HEK293 (cell line): ENCODE measurements at regions not wholly inside any gene's neighbourhood (a gene's known extent, or its start where the extent isn't known, plus 50 kb on each side); places are given as distances from the start of the nearest gene placed in this dataset.

Experiments
- CTCF ChIA-PET: fragments of 350-600 bp; formaldehyde crosslinking; extraction: SDS; loops from one replicate; lab custom pipeline; 2021; ENCODE audit warnings: antibody characterized with exemption; lab: Yijun Ruan, JAX
- POLR2A ChIA-PET: fragments of 300-600 bp; formaldehyde crosslinking; extraction: SDS; loops from one replicate; lab custom pipeline; 2020; ENCODE audit warnings: antibody characterized with exemption, inconsistent platforms; lab: Yijun Ruan, JAX
- H3K27ac ChIP-seq: fragments of 200-500 bp; sonication (Bioruptor generic); 2 replicates; pipeline ENCODE4 v1.5.1; 2014; ENCODE audit warnings: low read depth, low read length, control low read depth, inconsistent platforms; ENCODE audit errors: extremely low read depth
- H3K36me3 ChIP-seq, 2 experiments: fragments of 200-500 bp in 1 of 2; sonication (Bioruptor generic) in 1 of 2; 1 replicate in 1 of 2; 2 replicates in 1 of 2; pipeline ENCODE4 v1.5.1; 2014 to 2017; ENCODE audit warnings: inconsistent platforms in 2 of 2, low read length in 2 of 2; ENCODE audit not compliant: control insufficient read depth in 2 of 2, insufficient read depth in 1 of 2
- H3K4me1 ChIP-seq: fragments of 200-500 bp; sonication (Bioruptor generic); 2 replicates; pipeline ENCODE4 v1.5.1; 2014; ENCODE audit warnings: mild to moderate bottlenecking, low read length, inconsistent platforms; ENCODE audit not compliant: control insufficient read depth, insufficient read depth
- H3K4me3 ChIP-seq: 2 replicates; pipeline ENCODE4 v1.5.1; 2011; ENCODE audit warnings: low read depth, mild to moderate bottlenecking, control low read depth, low read length, moderate library complexity
- H3K9me3 ChIP-seq: fragments of 200-500 bp; sonication (Bioruptor generic); 2 replicates; pipeline ENCODE4 v1.5.1; 2014; ENCODE audit warnings: low read depth, low read length, inconsistent platforms; ENCODE audit not compliant: control insufficient read depth, insufficient read depth
- ATF2 ChIP-seq: fragments of 450-650 bp; formaldehyde crosslinking; IDR thresholded peaks from 2 replicates; pipeline ENCODE4 v1.5.1; 2016; ENCODE audit warnings: missing biosample characterization, missing genetic modification characterization, low read depth
- MYNN ChIP-seq: fragments of 450-650 bp; formaldehyde crosslinking; IDR thresholded peaks from 2 replicates; pipeline ENCODE4 v1.5.1; 2016; ENCODE audit warnings: missing biosample characterization, missing genetic modification characterization, borderline replicate concordance
- SALL2 ChIP-seq: fragments of 450-650 bp; formaldehyde crosslinking; IDR thresholded peaks from 2 replicates; pipeline ENCODE4 v1.5.0; 2017; ENCODE audit warnings: missing biosample characterization, mild to moderate bottlenecking, missing genetic modification characterization, borderline replicate concordance
- SCRT1 ChIP-seq: fragments of 450-650 bp; formaldehyde crosslinking; IDR thresholded peaks from 2 replicates; pipeline ENCODE4 v1.5.1; 2016; ENCODE audit warnings: missing biosample characterization, missing genetic modification characterization, borderline replicate concordance
- YY1 ChIP-seq: fragments of 450-650 bp; formaldehyde crosslinking; IDR thresholded peaks from 2 replicates; pipeline ENCODE4 v1.5.1; 2018; ENCODE audit warnings: missing biosample characterization, missing genetic modification characterization
- ZBTB10 ChIP-seq: fragments of 450-650 bp; formaldehyde crosslinking; IDR thresholded peaks from 2 replicates; pipeline ENCODE4 v1.5.1; 2016; ENCODE audit warnings: missing biosample characterization, missing genetic modification characterization
- ZFP41 ChIP-seq: fragments of 450-650 bp; formaldehyde crosslinking; IDR thresholded peaks from 2 replicates; pipeline ENCODE4 v1.5.1; 2016; ENCODE audit warnings: missing biosample characterization, missing genetic modification characterization, borderline replicate concordance
- ZIC2 ChIP-seq: fragments of 450-650 bp; formaldehyde crosslinking; IDR thresholded peaks from 2 replicates; pipeline ENCODE4 v1.5.1; 2016; ENCODE audit warnings: missing biosample characterization, missing genetic modification characterization
- ZNF10 ChIP-seq: fragments of 450-650 bp; formaldehyde crosslinking; IDR thresholded peaks from 2 replicates; pipeline ENCODE4 v1.5.1; 2017; ENCODE audit warnings: missing biosample characterization, missing genetic modification characterization
- ZNF2 ChIP-seq: fragments of 450-650 bp; formaldehyde crosslinking; IDR thresholded peaks from 2 replicates; pipeline ENCODE4 v1.5.1; 2016; ENCODE audit warnings: missing biosample characterization, missing genetic modification characterization
- ZNF211 ChIP-seq: fragments of 450-650 bp; formaldehyde crosslinking; IDR thresholded peaks from 2 replicates; pipeline ENCODE4 v1.5.1; 2016; ENCODE audit warnings: low read depth, missing biosample characterization, missing genetic modification characterization
- ZNF530 ChIP-seq: fragments of 450-650 bp; formaldehyde crosslinking; IDR thresholded peaks from 2 replicates; pipeline ENCODE4 v1.5.1; 2016; ENCODE audit warnings: low read depth, missing biosample characterization, missing genetic modification characterization
- ZNF571 ChIP-seq: fragments of 450-650 bp; formaldehyde crosslinking; IDR thresholded peaks from 2 replicates; pipeline ENCODE4 v1.5.0; 2017; ENCODE audit warnings: missing biosample characterization, missing genetic modification characterization
- ZNF624 ChIP-seq: fragments of 450-650 bp; formaldehyde crosslinking; IDR thresholded peaks from 2 replicates; pipeline ENCODE4 v1.5.1; 2017; ENCODE audit warnings: missing biosample characterization, missing genetic modification characterization
- ZNF830 ChIP-seq: fragments of 450-650 bp; IDR thresholded peaks from 2 replicates; pipeline ENCODE4 v1.5.0; 2018; ENCODE audit warnings: missing biosample characterization, missing genetic modification characterization, low read depth, mild to moderate bottlenecking, moderate library complexity
- TF ChIP-seq, protein P1 (sequence below): fragments of 450-650 bp; formaldehyde crosslinking; IDR thresholded peaks from 2 replicates; pipeline ENCODE4 v1.5.1; 2016; ENCODE audit warnings: missing biosample characterization, missing genetic modification characterization

DNA sequence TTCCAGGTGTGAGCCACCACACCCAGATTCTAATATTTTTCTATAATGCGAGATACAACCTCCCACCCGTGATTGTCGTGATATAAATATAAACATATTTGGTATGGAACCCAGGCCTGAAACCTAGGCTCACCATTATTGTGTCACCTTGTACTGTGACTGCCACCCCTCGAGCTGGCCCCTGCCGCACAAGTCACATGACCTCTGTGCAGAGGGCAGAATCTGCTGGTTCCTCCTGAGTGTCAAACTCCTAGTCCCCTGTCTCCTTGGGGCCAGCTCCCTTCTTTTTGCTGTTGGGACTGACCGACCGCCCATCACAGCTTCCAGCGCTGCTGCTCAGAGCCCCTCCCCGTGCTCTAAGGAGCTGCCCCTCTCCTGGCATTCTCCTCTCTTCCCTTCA lies 86.4 kb downstream of the RSPH3 start (continued):
- no peak for TF ChIP-seq ZNF211 (tag by site-specific recombination)

GRCh38 chr6:158912655-158913054 lies 87.3 kb downstream of the RSPH3 start:
- POLR2A ChIA-PET = interaction anchor here (0.6 to 0.7 kb wide), 2 partner anchors 43 to 86 kb away, joined by 4 read pairs; no protein-coding TSS in a partner anchor
- peaks cover 2% of the 10 kb centered on the region for H3K4me1 ChIP-seq
- CTCF ChIA-PET = interaction anchor here (0.5 kb wide), 1 partner anchor 40 kb away, joined by 3 read pairs; no protein-coding TSS in a partner anchor

DNA sequence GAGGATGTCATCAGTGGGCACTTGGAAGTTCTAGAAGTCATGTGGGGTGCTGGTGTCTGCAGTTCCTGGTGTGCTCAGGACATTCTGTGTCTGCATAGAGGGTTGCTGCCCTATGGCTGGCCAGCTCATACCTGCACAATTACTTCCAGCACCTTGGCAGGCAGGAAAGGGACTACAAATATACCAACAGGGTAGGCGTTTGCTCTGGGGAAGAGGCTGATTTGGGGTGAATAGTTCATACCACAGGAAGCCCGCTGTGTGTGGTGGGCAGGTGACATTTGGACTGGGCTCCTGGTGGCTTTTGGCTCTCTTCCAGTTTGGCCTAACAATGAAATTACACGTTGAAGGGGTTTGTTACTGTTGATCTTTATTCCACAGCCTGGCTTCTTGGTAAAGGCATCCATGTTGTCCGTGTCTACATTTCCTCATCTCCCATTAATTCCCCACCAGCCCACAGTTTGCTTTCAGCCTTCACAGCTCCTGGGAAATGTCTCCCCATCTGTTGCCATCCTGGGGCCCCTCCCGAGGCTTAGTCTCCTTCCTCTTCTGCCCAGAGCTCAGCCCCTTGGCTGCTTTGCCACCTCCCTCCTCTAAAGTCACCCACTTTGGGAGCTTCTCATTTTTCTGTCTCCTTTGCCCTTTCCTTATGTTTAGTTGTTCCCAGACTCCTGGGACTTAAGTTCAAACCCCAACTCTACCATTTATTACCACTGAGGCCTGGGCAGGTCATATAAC lies 88.1 kb downstream of the RSPH3 start:
- H3K4me1 ChIP-seq = no peaks in the 10 kb centered on the region
- TF ChIP-seq ZIC2 (tag by site-specific recombination) (0 out of 2 replicates have a peak, but pooled peaks have one; percentile 10), ATF2 (tag by site-specific recombination) (no peak)
- TF ChIP-seq, all 188 proteins: peak for 1
- H3K9me3 ChIP-seq = no peaks in the 10 kb centered on the region
- no peak overlapping the region for H3K4me3 ChIP-seq
- H3K36me3 ChIP-seq = no peaks in the 10 kb centered on the region
- ChIA-PET POLR2A (interaction anchor here (0.7 kb wide), 1 partner anchor 42 kb away, joined by 4 read pairs; no protein-coding TSS in a partner anchor), CTCF (no interaction called here)
- no peak overlapping the region for H3K27ac ChIP-seq

More at GRCh38 chr6:158912655-158913054, 87.3 kb downstream of the RSPH3 start:
- Histone ChIP-seq H3K4me3 (no peak overlapping the region), H3K27ac (no peak overlapping the region), H3K36me3 (no peaks in the 10 kb centered on the region), H3K9me3 (no peaks in the 10 kb centered on the region)
- TF ChIP-seq ZNF624 (tag by site-specific recombination) (no peak), ZBTB10 (tag by site-specific recombination) (no peak), ZNF2 (tag by site-specific recombination) (no peak), SALL2 (no peak), ZFP41 (tag by site-specific recombination) (no peak), ZNF830 (tag by site-specific recombination) (no peak), ZNF530 (tag by site-specific recombination) (no peak), SCRT1 (tag by site-specific recombination) (no peak)

DNA sequence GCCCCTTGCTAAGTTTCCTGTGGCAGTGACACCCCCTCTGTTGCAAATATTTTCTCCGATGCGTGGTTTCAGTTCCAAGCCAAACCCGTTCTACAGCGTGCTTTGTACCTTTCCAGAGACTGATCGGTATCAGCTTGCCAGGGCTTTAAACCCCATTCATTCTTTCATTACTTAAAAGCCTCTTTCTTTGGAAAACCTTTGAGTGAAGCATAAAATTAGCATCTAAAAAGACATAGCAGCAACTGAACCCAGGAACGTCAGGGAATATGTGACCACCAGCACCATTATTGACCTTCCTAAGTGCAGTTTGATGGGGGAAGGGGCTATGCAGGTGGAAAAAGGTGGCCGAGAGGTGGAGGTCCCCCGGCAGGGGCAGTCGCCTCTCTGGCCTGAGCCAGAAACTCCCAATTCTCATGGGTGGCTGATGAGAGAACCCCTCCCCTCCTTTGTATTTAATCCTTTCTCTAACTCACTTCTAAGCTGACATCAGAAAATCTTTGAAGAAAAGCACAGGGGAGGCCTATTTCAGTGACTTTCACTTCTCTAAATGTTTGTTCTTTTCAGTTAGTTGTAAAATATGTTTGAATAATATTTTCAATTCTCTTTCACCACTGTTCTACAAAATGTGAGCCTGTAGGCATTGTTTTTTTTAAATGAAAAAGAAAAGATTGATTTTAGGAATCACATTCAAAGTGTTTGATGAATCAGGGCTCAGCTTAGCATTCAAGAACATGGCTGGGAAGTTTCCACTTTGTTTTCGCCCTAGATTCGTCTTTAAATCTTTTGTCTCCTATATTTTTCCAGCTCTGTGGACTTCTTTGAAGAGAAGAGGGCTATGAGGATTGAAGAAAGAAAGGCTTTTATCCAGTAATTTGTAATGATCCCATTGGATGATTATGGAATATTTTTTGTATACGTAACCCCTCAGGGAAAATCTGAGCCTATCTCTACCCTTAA lies 89.2 kb downstream of the RSPH3 start:
- no peak overlapping the region for H3K4me3 ChIP-seq
- CTCF ChIA-PET = interaction anchor here (0.6 to 0.7 kb wide), 2 partner anchors 8 to 192 kb away, joined by 3 to 4 read pairs; no protein-coding TSS in a partner anchor
- H3K9me3 ChIP-seq = no peaks in the 10 kb centered on the region
- no peaks in the 10 kb centered on the region for H3K4me1 ChIP-seq
- no peak overlapping the region for H3K27ac ChIP-seq
- POLR2A ChIA-PET = no interaction called here
- no peaks in the 10 kb centered on the region for H3K36me3 ChIP-seq
- TF ChIP-seq MYNN (tag by site-specific recombination) (no peak), YY1 (tag by site-specific recombination) (no peak), ZNF10 (tag by site-specific recombination) (no peak), ZNF571 (tag by site-specific recombination) (no peak)
- TF ChIP-seq, protein P1, sequence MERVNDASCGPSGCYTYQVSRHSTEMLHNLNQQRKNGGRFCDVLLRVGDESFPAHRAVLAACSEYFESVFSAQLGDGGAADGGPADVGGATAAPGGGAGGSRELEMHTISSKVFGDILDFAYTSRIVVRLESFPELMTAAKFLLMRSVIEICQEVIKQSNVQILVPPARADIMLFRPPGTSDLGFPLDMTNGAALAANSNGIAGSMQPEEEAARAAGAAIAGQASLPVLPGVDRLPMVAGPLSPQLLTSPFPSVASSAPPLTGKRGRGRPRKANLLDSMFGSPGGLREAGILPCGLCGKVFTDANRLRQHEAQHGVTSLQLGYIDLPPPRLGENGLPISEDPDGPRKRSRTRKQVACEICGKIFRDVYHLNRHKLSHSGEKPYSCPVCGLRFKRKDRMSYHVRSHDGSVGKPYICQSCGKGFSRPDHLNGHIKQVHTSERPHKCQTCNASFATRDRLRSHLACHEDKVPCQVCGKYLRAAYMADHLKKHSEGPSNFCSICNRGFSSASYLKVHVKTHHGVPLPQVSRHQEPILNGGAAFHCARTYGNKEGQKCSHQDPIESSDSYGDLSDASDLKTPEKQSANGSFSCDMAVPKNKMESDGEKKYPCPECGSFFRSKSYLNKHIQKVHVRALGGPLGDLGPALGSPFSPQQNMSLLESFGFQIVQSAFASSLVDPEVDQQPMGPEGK (tag by site-specific recombination) = no peak
